Fibroblast of peridontal ligament (primary cell): ENCODE measurements at regions not wholly inside any gene's neighbourhood (a gene's known extent, or its start where the extent isn't known, plus 50 kb on each side); places are given as distances from the start of the nearest gene placed in this dataset.
"Not testable (repeated sequence)": the region's sequence is repeated elsewhere in the genome, so short reads cannot be mapped to it uniquely, and the experiment has no call there.

Source experiments
- DNase-seq: peaks from one replicate; pipeline ENCODE4 v3.0.0-alpha.2; 2010; ENCODE audit errors: extremely low read depth

DNA sequence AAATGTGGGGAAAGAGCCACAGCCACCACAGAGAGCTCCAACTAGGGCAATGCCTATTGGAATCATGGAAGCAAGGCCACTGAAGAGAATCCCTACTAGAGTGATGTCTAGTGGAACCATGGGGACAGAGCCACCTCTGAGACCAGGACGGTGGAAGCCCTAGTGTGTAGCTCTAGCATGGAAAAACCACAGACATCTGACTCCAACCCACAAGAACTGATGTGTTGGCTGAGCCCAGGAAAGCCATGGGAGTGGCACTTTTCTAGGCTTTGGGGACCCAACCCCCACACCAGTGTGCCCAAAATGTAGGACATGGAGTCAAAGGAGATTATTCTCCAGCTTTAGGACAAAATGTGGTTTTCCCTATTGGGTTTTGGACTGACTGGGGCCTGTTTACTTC, 721.9 kb downstream of the BRINP1 start:
- no peak for DNase-seq

GRCh38 chr9:118650417-118650816, 718.8 kb downstream of the BRINP1 start:
- no peak for DNase-seq

GRCh38 chr9:118651511-118651910, 717.7 kb downstream of the BRINP1 start:
- no peak for DNase-seq

- DNase-seq: no peak
Measured at GRCh38 chr9:118652258-118652657, 717.0 kb downstream of the BRINP1 start.

DNA sequence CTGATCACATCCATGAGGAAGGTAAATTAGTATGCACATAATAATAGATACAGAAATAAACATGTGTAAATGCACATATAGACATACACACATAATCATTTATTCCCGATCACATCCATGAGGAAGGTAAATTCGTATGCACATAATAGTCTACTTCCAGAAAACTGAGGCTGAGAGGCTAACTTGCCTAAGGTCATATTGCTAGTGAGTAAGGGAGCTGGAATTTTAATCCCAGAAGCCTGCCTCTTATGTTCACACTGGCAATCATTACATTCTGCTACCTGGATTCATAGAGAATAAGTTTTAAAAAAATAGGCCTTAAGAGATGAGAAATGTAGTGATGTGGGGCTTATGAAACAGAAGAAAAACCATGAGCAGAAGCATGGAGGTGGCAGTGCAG, 716.3 kb downstream of the BRINP1 start:
- no peak for DNase-seq

- DNase-seq: no peak
Measured at GRCh38 chr9:118659011-118659410, 710.2 kb downstream of the BRINP1 start.

GRCh38 chr9:118665226-118665919, 703.9 kb downstream of the BRINP1 start:
- no peak for DNase-seq

GRCh38 chr9:118670011-118670953, 699.0 kb downstream of the BRINP1 start:
- DNase-seq: no peak

GRCh38 chr9:118674942-118675341, 694.3 kb downstream of the BRINP1 start:
- DNase-seq: no peak

GRCh38 chr9:118677936-118678653, 691.1 kb downstream of the BRINP1 start:
- DNase-seq: not testable (repeated sequence)

- no peak for DNase-seq
Measured at GRCh38 chr9:118686959-118687358, 682.3 kb downstream of the BRINP1 start.

- DNase-seq: no peak
Measured at GRCh38 chr9:118689280-118689679, 680.0 kb downstream of the BRINP1 start.

DNA sequence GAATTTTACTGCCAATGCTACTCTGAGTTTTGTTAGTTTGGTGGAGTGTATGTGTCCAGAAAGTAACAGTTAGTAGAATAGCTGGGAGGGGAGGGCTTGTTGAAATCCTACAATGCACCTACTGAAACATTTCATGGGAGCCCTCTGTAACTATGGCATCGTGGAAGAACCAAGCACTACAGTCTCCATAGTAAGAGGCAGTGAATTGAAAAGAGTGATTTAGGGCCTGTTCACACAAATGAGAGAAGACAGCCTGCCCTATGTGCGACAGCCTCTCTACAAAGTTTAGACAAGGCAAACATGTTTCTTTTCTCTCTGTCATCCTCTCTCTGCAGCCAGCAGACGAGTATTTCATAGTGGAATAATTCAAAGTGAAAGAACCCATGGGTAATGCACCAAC, 676.6 kb downstream of the BRINP1 start:
- no peak for DNase-seq

DNA sequence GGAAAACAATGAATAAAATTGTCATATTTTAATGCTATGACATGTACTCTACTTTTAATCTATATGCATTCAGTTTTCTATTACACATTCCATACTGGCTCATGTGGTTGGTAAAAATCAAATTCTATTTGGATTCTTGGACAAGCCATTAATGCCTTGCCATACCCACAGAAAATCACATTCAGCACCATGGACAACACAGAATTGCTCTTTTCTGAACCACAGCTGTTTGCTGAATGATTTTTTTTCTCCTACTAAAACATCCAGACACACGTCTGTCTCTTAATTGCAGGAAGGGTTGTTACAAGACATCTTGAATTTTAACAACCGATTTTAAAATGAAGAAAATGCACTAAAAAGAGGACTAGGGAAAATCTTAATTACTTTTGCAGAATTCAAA, 675.6 kb downstream of the BRINP1 start:
- no peak for DNase-seq

GRCh38 chr9:118695249-118695648, 674.0 kb downstream of the BRINP1 start:
- not testable (repeated sequence) for DNase-seq

GRCh38 chr9:118701985-118702384, 667.2 kb downstream of the BRINP1 start:
- no peak for DNase-seq

GRCh38 chr9:118711843-118712242, 657.4 kb downstream of the BRINP1 start:
- no peak for DNase-seq

- DNase-seq: no peak
Measured at GRCh38 chr9:118721276-118721675, 648.0 kb downstream of the BRINP1 start.

GRCh38 chr9:118721923-118722322, 647.3 kb downstream of the BRINP1 start:
- DNase-seq: no peak

GRCh38 chr9:118729981-118730380, 639.3 kb downstream of the BRINP1 start:
- no peak for DNase-seq

DNA sequence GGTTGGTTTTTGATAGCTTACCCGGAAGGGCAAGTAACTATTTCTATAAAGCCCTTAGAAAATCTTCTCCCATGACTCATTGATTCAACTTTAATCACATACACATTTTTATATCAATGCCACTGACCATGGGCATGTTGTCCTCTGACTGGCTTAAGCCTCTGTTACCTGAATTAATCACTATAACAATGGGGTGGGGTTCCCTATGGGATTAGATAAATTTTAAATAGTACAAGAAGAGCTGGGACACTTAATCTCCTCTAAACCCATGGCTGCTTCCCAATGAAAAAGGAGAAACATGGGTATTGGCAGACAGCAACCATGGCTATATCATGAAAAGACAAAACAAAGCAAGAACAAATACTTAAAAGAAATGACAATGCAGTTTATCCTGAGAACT, 636.2 kb downstream of the BRINP1 start:
- no peak for DNase-seq

- DNase-seq: no peak
Measured at GRCh38 chr9:118734696-118735095, 634.5 kb downstream of the BRINP1 start.
